PC-9 (cell line): ENCODE measurements at regions not wholly inside any gene's neighbourhood (a gene's known extent, or its start where the extent isn't known, plus 50 kb on each side); places are given as distances from the start of the nearest gene placed in this dataset.

ENCODE experiments used
- BruUV-seq: library from RNA; stranded (reverse); fragments of 400-500 nt; replicated peaks from 2 replicates; lab custom pipeline; 2021; lab: Mats Ljungman, UMichigan
- CTCF ChIA-PET: fragments of 300-600 bp; sonication (Branson Sonifier 250); formaldehyde crosslinking; loops from one replicate; lab custom pipeline; 2022; ENCODE audit warnings: antibody characterized with exemption; lab: Charles Lee
- POLR2A ChIA-PET: fragments of 300-600 bp; sonication (Branson Sonifier 250); formaldehyde crosslinking; loops from one replicate; lab custom pipeline; 2022; ENCODE audit warnings: antibody characterized with exemption; ENCODE audit not compliant: unreplicated experiment; lab: Charles Lee
- DNase-seq, 2 experiments: peaks; one replicate each; pipeline versions ENCODE4 v3.0.0 to v3.0.0-alpha.2; 2015 to 2022; ENCODE audit warnings: mixed read lengths in 1 of 2
- H2AFZ ChIP-seq: fragments of 200-600 bp; sonication (generic); 2 replicates; pipeline ENCODE4 v1.8.1; 2017; ENCODE audit warnings: antibody characterized with exemption
- H3F3A ChIP-seq: fragments of 200-600 bp; sonication (generic); 2 replicates; pipeline ENCODE4 v1.8.1; 2017; ENCODE audit warnings: antibody characterized with exemption, mild to moderate bottlenecking, low read depth; ENCODE audit not compliant: insufficient read depth
- H3K27ac ChIP-seq: fragments of 200-600 bp; sonication (generic); 2 replicates; pipeline ENCODE4 v1.6.1; 2016; ENCODE audit warnings: mixed run types
- H3K27me3 ChIP-seq: fragments of 200-600 bp; sonication (generic); 2 replicates; pipeline ENCODE4 v1.6.1; 2016; ENCODE audit warnings: low read depth, mixed run types; ENCODE audit not compliant: insufficient read depth
- H3K36me3 ChIP-seq: fragments of 200-600 bp; sonication (generic); 2 replicates; pipeline ENCODE4 v1.6.1; 2016; ENCODE audit warnings: low read depth, mixed run types
- H3K4me1 ChIP-seq: fragments of 200-600 bp; sonication (generic); replicated peaks from 2 replicates; pipeline ENCODE4 v1.6.1; 2016; ENCODE audit warnings: mixed run types; ENCODE audit not compliant: insufficient read depth
- H3K4me2 ChIP-seq: fragments of 200-600 bp; sonication (generic); 2 replicates; pipeline ENCODE4 v1.6.1; 2017; ENCODE audit warnings: mixed run types
- H3K4me3 ChIP-seq: fragments of 200-600 bp; sonication (generic); 2 replicates; pipeline ENCODE4 v1.6.1; 2016; ENCODE audit warnings: mixed run types
- H3K79me2 ChIP-seq: fragments of 200-600 bp; sonication (generic); 2 replicates; pipeline ENCODE4 v1.6.1; 2017; ENCODE audit warnings: low read depth, mixed run types
- H3K9me2 ChIP-seq: fragments of 200-600 bp; sonication (generic); 2 replicates; pipeline ENCODE4 v1.8.1; 2017; ENCODE audit warnings: mild to moderate bottlenecking; ENCODE audit not compliant: insufficient read depth
- H3K9me3 ChIP-seq: fragments of 200-600 bp; sonication (generic); 2 replicates; pipeline ENCODE4 v1.8.1; 2016; ENCODE audit warnings: low read depth; ENCODE audit not compliant: insufficient read depth
- H4K20me1 ChIP-seq: fragments of 200-600 bp; sonication (generic); 2 replicates; pipeline ENCODE4 v1.8.1; 2017; ENCODE audit not compliant: insufficient read depth
- EZH2 ChIP-seq: fragments of 200-600 bp; sonication (generic); IDR thresholded peaks from 2 replicates; pipeline ENCODE4 v1.8.0; 2017; ENCODE audit warnings: antibody characterized with exemption, low read depth
- intact Hi-C: fragments of 100-400 bp; cut with micrococcal nuclease; formaldehyde crosslinking; loops from one replicate; pipeline ENCODE4 v1.10.0; 2022; ENCODE audit not compliant: unreplicated experiment
- TF ChIP-seq, protein P1 (sequence below): fragments of 200-600 bp; sonication (generic); conservative IDR thresholded peaks from 2 replicates; pipeline ENCODE4 v1.6.1; 2017; ENCODE audit warnings: mixed run types, antibody characterized with exemption, mild to moderate bottlenecking, moderate library complexity

DNA sequence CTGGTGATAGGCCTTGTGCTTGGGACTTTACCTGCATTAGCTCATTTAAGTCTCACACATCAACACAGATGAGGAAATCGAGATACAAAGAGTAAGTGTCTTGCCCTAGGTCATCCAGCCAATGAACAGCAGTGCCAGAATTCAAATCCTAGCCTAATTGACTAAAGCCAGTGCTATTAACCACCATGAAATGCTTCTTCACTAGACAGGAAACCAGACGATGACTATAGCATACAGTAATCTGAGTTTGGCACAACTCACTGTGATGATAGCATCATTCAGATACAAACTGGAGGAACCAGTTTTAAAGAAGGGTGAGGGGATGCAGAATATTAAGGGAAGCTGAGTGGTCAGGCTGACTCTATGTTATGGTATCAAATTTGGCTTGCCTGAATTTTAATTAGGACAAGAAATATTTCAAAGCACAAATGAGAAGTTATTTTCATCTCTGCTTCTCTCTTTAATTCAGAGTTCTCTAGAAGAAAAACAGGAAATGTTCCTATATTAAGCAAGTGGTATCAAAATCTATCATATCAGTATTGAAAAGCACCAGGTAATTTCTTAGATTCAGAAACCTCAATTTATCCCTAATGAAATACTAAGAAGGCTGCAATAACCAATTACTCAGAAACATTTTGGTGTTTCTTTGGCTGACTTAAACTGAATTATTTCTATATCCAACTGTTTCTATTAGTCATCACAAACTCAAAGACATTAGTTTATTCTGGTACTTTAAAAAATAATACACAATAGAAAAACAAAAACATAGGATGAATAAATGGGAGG, 147.0 kb upstream of the RASA1 start:
- no peaks in the 10 kb centered on the region for H3K36me3 ChIP-seq
- peak overlapping the region; percentile 13; the same call in 1 of the 2 replicates for H3K4me3 ChIP-seq
- POLR2A ChIA-PET, result interaction anchor here (0.6 kb wide), 2 partner anchors 41 to 147 kb away, joined by 3 read pairs; partner anchors contain the start of gene RASA1
- H3K9me3 ChIP-seq, result peaks cover 17% of the 10 kb centered on the region
- DNase-seq, result peak; percentile 39 to 88
- no TSS peak for BruUV-seq
- TF ChIP-seq, protein P1, sequence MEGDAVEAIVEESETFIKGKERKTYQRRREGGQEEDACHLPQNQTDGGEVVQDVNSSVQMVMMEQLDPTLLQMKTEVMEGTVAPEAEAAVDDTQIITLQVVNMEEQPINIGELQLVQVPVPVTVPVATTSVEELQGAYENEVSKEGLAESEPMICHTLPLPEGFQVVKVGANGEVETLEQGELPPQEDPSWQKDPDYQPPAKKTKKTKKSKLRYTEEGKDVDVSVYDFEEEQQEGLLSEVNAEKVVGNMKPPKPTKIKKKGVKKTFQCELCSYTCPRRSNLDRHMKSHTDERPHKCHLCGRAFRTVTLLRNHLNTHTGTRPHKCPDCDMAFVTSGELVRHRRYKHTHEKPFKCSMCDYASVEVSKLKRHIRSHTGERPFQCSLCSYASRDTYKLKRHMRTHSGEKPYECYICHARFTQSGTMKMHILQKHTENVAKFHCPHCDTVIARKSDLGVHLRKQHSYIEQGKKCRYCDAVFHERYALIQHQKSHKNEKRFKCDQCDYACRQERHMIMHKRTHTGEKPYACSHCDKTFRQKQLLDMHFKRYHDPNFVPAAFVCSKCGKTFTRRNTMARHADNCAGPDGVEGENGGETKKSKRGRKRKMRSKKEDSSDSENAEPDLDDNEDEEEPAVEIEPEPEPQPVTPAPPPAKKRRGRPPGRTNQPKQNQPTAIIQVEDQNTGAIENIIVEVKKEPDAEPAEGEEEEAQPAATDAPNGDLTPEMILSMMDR, result no peak
- no peak for TF ChIP-seq EZH2
- no peaks in the 10 kb centered on the region for H3K27me3 ChIP-seq
- H3F3A ChIP-seq, result peaks cover 22% of the 10 kb centered on the region
- CTCF ChIA-PET, result no interaction called here
- no peaks in the 10 kb centered on the region for H3K9me2 ChIP-seq
- no peaks in the 10 kb centered on the region for H3K79me2 ChIP-seq
- H3K27ac ChIP-seq, result peak overlapping the region; percentile 92
- no peak overlapping the region for H2AFZ ChIP-seq
- intact Hi-C loops, result loop anchor here (1.0 to 5.0 kb wide), 6 partner anchors 45 to 148 kb away; no protein-coding TSS in a partner anchor
- H3K4me2 ChIP-seq, result peak overlapping the region; percentile 46
- H4K20me1 ChIP-seq, result no peaks in the 10 kb centered on the region
- peaks cover 52% of the 10 kb centered on the region for H3K4me1 ChIP-seq

DNA sequence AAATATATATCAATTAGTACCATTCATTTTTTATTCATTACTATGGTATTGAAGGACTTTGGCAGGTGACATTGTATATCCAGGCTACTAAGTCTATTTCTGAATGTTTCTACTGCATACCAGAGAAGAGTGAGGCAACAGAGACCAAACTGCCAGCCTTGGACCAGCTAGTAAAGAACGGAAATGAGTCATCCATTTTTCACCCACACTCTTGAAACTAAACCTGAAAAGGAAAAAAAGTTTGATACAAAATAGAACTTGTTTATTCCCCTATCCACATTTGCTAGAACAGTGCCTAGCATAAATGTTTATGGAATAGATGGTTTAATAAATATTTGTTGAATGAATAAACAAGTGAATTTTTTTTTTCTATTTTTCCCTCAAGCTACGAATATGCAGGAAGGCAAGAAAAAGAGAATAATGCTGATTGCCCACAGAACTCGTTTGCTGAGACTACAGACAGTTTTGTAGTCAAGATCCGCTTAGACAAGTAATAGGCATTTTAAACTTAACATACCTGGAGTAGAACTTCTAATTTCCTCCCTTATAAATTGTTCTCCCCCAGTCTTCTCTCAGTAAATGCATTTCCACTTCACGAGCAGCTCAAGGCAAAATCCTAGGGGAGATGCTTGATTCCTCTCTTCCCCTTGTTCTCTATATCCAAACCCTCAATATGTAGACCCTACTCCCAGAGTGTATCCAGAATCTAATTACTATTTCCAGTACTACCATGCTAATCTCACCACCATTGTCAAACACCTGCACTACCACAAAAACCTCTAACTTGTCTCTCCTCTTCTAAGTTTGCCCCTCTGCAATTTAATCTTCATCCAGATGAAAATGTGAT, 146.2 kb upstream of the RASA1 start:
- intact Hi-C loops, result loop anchor here (1.0 to 5.0 kb wide), 4 partner anchors 48 to 107 kb away; no protein-coding TSS in a partner anchor

More for the DNA sequence above, 146.2 kb upstream of the RASA1 start:
- Histone ChIP-seq H3K9me2 (no peaks in the 10 kb centered on the region), H3K79me2 (no peaks in the 10 kb centered on the region), H3K9me3 (peaks cover 17% of the 10 kb centered on the region), H4K20me1 (no peaks in the 10 kb centered on the region), H3K4me3 (peak overlapping the region; percentile 13; the same call in 1 of the 2 replicates), H3K4me2 (peak overlapping the region; percentile 46), H2AFZ (peak overlapping the region; percentile 63), H3K4me1 (peaks cover 52% of the 10 kb centered on the region), H3K27me3 (no peaks in the 10 kb centered on the region), H3K27ac (peak overlapping the region; percentile 92), H3K36me3 (no peaks in the 10 kb centered on the region), H3F3A (peaks cover 22% of the 10 kb centered on the region)
- TSS peak; percentile 73 for BruUV-seq
- DNase-seq, result peak; percentile 38 to 83
- TF ChIP-seq, protein P1, result no peak
- no peak for TF ChIP-seq EZH2
- ChIA-PET CTCF (no interaction called here), POLR2A (interaction anchor here (0.8 kb wide), 1 partner anchor 146 kb away, joined by 5 read pairs; the partner anchor contains the start of gene RASA1)
